Kidney (tissue), 13 donors: ENCODE measurements at regions not wholly inside any gene's neighbourhood (a gene's known extent, or its start where the extent isn't known, plus 50 kb on each side); places are given as distances from the start of the nearest gene placed in this dataset.
"Not testable (repeated sequence)": the region's sequence is repeated elsewhere in the genome, so short reads cannot be mapped to it uniquely, and the experiment has no call there.

Source experiments
- DNase-seq, 5 donors: peaks; one replicate each; pipeline ENCODE4 v3.0.0-alpha.2; 2013 to 2020
- FAIRE-seq: peaks from 2 replicates; lab custom pipeline; 2012; peaks lifted over from hg19 to GRCh38; lab: Jason Lieb, UNC
- H3K27ac ChIP-seq, 2 donors: one replicate each; pipeline ENCODE4 v1.7.0; 2013; ENCODE audit warnings: low read depth in 2 of 2, low read length in 2 of 2, inconsistent platforms in 1 of 2
- H3K27me3 ChIP-seq: one replicate; pipeline ENCODE4 v1.7.1; 2013; ENCODE audit warnings: low read length, inconsistent platforms; ENCODE audit not compliant: control insufficient read depth, insufficient read depth
- H3K36me3 ChIP-seq, 3 donors: one replicate each; pipeline versions ENCODE4 v1.7.0 to v1.7.1; 2013; ENCODE audit warnings: low read length in 3 of 3, control low read depth in 1 of 3, inconsistent platforms in 1 of 3; ENCODE audit not compliant: insufficient read depth in 3 of 3, control insufficient read depth in 2 of 3
- H3K4me1 ChIP-seq, 3 donors: one replicate each; pipeline versions ENCODE4 v1.7.0 to v1.7.1; 2013; ENCODE audit warnings: low read length in 3 of 3, inconsistent platforms in 1 of 3, low read depth in 1 of 3; ENCODE audit not compliant: control insufficient read depth in 2 of 3, insufficient read depth in 2 of 3
- H3K4me3 ChIP-seq, 3 donors: one replicate each; pipeline versions ENCODE4 v1.7.0 to v1.8.1; 2013; ENCODE audit warnings: low read length in 3 of 3, control low read depth in 1 of 3, inconsistent platforms in 1 of 3
- H3K9ac ChIP-seq, 3 donors: one replicate each; pipeline versions ENCODE4 v1.7.0 to v1.7.1; 2013; ENCODE audit warnings: low read length in 3 of 3, control low read depth in 1 of 3, inconsistent platforms in 1 of 3
- H3K9me3 ChIP-seq, 3 donors: one replicate each; pipeline versions ENCODE4 v1.7.0 to v1.7.1; 2013; ENCODE audit warnings: low read length in 3 of 3, control low read depth in 1 of 3, inconsistent platforms in 1 of 3; ENCODE audit not compliant: control insufficient read depth in 2 of 3, insufficient read depth in 1 of 3
- intact Hi-C: fragments of 100-400 bp; cut with DNase I; formaldehyde crosslinking; loops from one replicate; pipeline ENCODE4 v1.11.1; 2022
- TF ChIP-seq, protein P1 (sequence below): IDR thresholded peaks from 3 replicates; pipeline ENCODE4 v1.5.1; 2012; ENCODE audit warnings: mild to moderate bottlenecking, moderate library complexity, borderline replicate concordance; ENCODE audit not compliant: insufficient read depth; ENCODE audit errors: extremely low read depth
- donor health status: control.
- donor health status: control.
- donor health status: control.
- donor health status: control.
- donor health status: control.
- donor health status: DM: yes; HTN: yes; CAD: no.
- donor health status: Normal renal cell carcinoma (clear cell type).

- FAIRE-seq (no peak), DNase-seq (no peak)
- intact Hi-C loops: no loop called here
These were observed 98.1 kb downstream of the HNRNPD start for GRCh38 chr4:82275431-82276331.

GRCh38 chr4:82274700-82275099 lies 99.1 kb downstream of the HNRNPD start:
- H3K36me3 ChIP-seq, H3K4me1 ChIP-seq, H3K4me3 ChIP-seq, FAIRE-seq, H3K27me3 ChIP-seq, H3K9me3 ChIP-seq, H3K27ac ChIP-seq, intact Hi-C loops, H3K9ac ChIP-seq, DNase-seq: not testable (repeated sequence)

More at GRCh38 chr4:82275431-82276331, 98.1 kb downstream of the HNRNPD start:
- TF ChIP-seq, protein P1, sequence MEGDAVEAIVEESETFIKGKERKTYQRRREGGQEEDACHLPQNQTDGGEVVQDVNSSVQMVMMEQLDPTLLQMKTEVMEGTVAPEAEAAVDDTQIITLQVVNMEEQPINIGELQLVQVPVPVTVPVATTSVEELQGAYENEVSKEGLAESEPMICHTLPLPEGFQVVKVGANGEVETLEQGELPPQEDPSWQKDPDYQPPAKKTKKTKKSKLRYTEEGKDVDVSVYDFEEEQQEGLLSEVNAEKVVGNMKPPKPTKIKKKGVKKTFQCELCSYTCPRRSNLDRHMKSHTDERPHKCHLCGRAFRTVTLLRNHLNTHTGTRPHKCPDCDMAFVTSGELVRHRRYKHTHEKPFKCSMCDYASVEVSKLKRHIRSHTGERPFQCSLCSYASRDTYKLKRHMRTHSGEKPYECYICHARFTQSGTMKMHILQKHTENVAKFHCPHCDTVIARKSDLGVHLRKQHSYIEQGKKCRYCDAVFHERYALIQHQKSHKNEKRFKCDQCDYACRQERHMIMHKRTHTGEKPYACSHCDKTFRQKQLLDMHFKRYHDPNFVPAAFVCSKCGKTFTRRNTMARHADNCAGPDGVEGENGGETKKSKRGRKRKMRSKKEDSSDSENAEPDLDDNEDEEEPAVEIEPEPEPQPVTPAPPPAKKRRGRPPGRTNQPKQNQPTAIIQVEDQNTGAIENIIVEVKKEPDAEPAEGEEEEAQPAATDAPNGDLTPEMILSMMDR: no peak
- Histone ChIP-seq H3K4me1 (no peaks in the 10 kb centered on the region), H3K27ac (no peak overlapping the region), H3K27me3 (no peaks in the 10 kb centered on the region), H3K4me3 (no peak overlapping the region), H3K9ac (no peak overlapping the region), H3K9me3 (no peaks in the 10 kb centered on the region), H3K36me3 (no peaks in the 10 kb centered on the region)

DNA sequence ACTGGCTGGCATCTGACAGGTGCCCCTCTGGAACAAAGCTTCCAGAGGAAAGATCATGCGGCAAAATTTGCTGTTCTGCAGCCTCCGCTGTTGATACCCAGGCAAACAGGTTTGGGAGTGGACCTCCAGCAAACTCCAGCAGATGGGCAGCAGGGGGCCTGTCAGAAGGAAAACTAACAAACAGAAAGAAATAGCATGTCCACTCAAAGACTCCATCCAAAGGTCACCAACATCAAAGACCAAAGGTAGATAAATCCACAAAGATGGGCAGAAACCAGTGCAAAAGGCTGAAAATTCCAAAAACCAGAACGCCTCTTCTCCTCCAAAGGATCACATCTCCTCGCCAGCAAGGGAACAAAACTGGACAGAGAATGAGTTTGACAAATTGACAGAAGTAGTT lies 101.3 kb downstream of the HNRNPD start:
- H3K27ac ChIP-seq, DNase-seq, H3K4me3 ChIP-seq, H3K9ac ChIP-seq, H3K9me3 ChIP-seq, H3K27me3 ChIP-seq, H3K4me1 ChIP-seq, intact Hi-C loops, FAIRE-seq, H3K36me3 ChIP-seq: not testable (repeated sequence)

- H3K4me3 ChIP-seq, H3K4me1 ChIP-seq, intact Hi-C loops, H3K27ac ChIP-seq, H3K36me3 ChIP-seq, H3K27me3 ChIP-seq, DNase-seq, FAIRE-seq, H3K9ac ChIP-seq, H3K9me3 ChIP-seq: not testable (repeated sequence)
These were observed 101.8 kb downstream of the HNRNPD start for GRCh38 chr4:82271915-82272480.

- intact Hi-C loops: no loop called here
- FAIRE-seq: no peak
- H3K27ac ChIP-seq: no peak overlapping the region
These were observed 105.0 kb downstream of the HNRNPD start for GRCh38 chr4:82268826-82269193.

More at GRCh38 chr4:82268826-82269193, 105.0 kb downstream of the HNRNPD start:
- Histone ChIP-seq H3K4me3 (no peak overlapping the region), H3K4me1 (no peaks in the 10 kb centered on the region), H3K9ac (no peak overlapping the region), H3K9me3 (no peaks in the 10 kb centered on the region), H3K36me3 (no peaks in the 10 kb centered on the region), H3K27me3 (no peaks in the 10 kb centered on the region)
- TF ChIP-seq, protein P1: no peak
- DNase-seq: no peak
